Activated CD8-positive, alpha-beta memory T cell treated with anti-CD3 and anti-CD28 coated beads, Interleukin-2, amount 50 U/mL, for 1 hour (primary cell): ENCODE measurements at regions not wholly inside any gene's neighbourhood (a gene's known extent, or its start where the extent isn't known, plus 50 kb on each side); places are given as distances from the start of the nearest gene placed in this dataset.

ENCODE experiments used
- DNase-seq: peaks from one replicate; pipeline ENCODE4 v3.0.0-alpha.2; 2020; ENCODE audit errors: extremely low read depth

- no peak for DNase-seq
Measured at GRCh38 chr18:46294318-46294717, 190.1 kb downstream of the HAUS1 start.

GRCh38 chr18:46294751-46295150, 190.6 kb downstream of the HAUS1 start:
- DNase-seq, result no peak

GRCh38 chr18:46295416-46295815, 191.2 kb downstream of the HAUS1 start:
- no peak for DNase-seq

- DNase-seq, result no peak
Measured at GRCh38 chr18:46296656-46297055, 192.5 kb downstream of the HAUS1 start.

GRCh38 chr18:46297124-46297523, 192.9 kb downstream of the HAUS1 start:
- no peak for DNase-seq

- DNase-seq, result no peak
Measured at GRCh38 chr18:46297621-46298020, 193.4 kb downstream of the HAUS1 start.

GRCh38 chr18:46298511-46298910, 194.3 kb downstream of the HAUS1 start:
- no peak for DNase-seq

GRCh38 chr18:46299465-46300008, 195.4 kb downstream of the HAUS1 start:
- no peak for DNase-seq

GRCh38 chr18:46301081-46301480, 196.9 kb downstream of the HAUS1 start:
- DNase-seq, result no peak

GRCh38 chr18:46301571-46301970, 197.4 kb downstream of the HAUS1 start:
- no peak for DNase-seq

GRCh38 chr18:46302528-46303485, 198.6 kb downstream of the HAUS1 start:
- no peak for DNase-seq

GRCh38 chr18:46310258-46310657, 206.1 kb downstream of the HAUS1 start:
- no peak for DNase-seq

- DNase-seq, result no peak
Measured at GRCh38 chr18:46310675-46311345, 206.6 kb downstream of the HAUS1 start.

- DNase-seq, result no peak
Measured at GRCh38 chr18:46311491-46311890, 207.3 kb downstream of the HAUS1 start.

GRCh38 chr18:46312221-46312620, 208.0 kb downstream of the HAUS1 start:
- DNase-seq, result no peak

- DNase-seq, result no peak
Measured at GRCh38 chr18:46313521-46313920, 209.3 kb downstream of the HAUS1 start.

- DNase-seq, result no peak
Measured at GRCh38 chr18:46314011-46314410, 209.8 kb downstream of the HAUS1 start.

- no peak for DNase-seq
Measured at GRCh38 chr18:46315161-46315560, 211.0 kb downstream of the HAUS1 start.

GRCh38 chr18:46318356-46318755, 214.2 kb downstream of the HAUS1 start:
- DNase-seq, result no peak

GRCh38 chr18:46319783-46320182, 215.6 kb downstream of the HAUS1 start:
- no peak for DNase-seq

- no peak for DNase-seq
Measured at GRCh38 chr18:46320297-46320696, 216.1 kb downstream of the HAUS1 start.

GRCh38 chr18:46320928-46321711, 216.9 kb downstream of the HAUS1 start:
- no peak for DNase-seq
